Psoas muscle (tissue), 7 donors: ENCODE measurements at regions not wholly inside any gene's neighbourhood (a gene's known extent, or its start where the extent isn't known, plus 50 kb on each side); places are given as distances from the start of the nearest gene placed in this dataset.

Source experiments
- ATAC-seq, 4 donors: fragments of 200-7000 bp; cut with Tn5 transposase; one replicate each; pipeline ENCODE4 v1.9.1; 2020; ENCODE audit warnings: moderate library complexity in 3 of 4, mild to moderate bottlenecking in 2 of 4
- DNase-seq, 2 donors: peaks; one replicate each; pipeline ENCODE4 v3.0.0-alpha.2; 2020
- H3K27ac ChIP-seq: fragments of 200-600 bp; one replicate; pipeline ENCODE4 v1.8.0; 2022
- H3K27me3 ChIP-seq, 3 donors: fragments of 200-600 bp in 1 of 3; one replicate each; pipeline versions ENCODE4 v1.6.1 to v1.8.0; 2013 to 2022; ENCODE audit warnings: low read length in 2 of 3, mild to moderate bottlenecking in 2 of 3, moderate library complexity in 1 of 3; ENCODE audit not compliant: insufficient read depth in 3 of 3
- H3K36me3 ChIP-seq, 2 donors: fragments of 200-600 bp in 1 of 2; one replicate each; pipeline versions ENCODE4 v1.6.1 to v1.8.0; 2013 to 2022; ENCODE audit warnings: low read depth in 1 of 2, mild to moderate bottlenecking in 1 of 2, moderate library complexity in 1 of 2; ENCODE audit not compliant: insufficient read depth in 1 of 2
- H3K4me1 ChIP-seq: fragments of 200-600 bp; one replicate; pipeline ENCODE4 v1.8.0; 2022
- H3K4me3 ChIP-seq: fragments of 200-600 bp; one replicate; pipeline ENCODE4 v1.8.0; 2022; ENCODE audit warnings: mild to moderate bottlenecking
- H3K9me3 ChIP-seq: fragments of 200-600 bp; one replicate; pipeline ENCODE4 v1.8.0; 2022
- CTCF ChIP-seq: fragments of 200-600 bp; IDR thresholded peaks from one replicate; pipeline ENCODE4 v1.8.0; 2022; ENCODE audit warnings: antibody characterized with exemption
- whole genome bisulfite sequencing, 3 donors: extraction: QIAGEN DNeasy Blood & Tissue Kit; methylation state at CpG; one replicate each; pipeline versions ENCODE4 v1.1.6 to v1.1.7; 2013; 5-methylcytosine and 5-hydroxymethylcytosine counted together
- intact Hi-C, 2 donors: fragments of 100-400 bp; cut with DNase I; formaldehyde crosslinking; loops; one replicate each; pipeline versions ENCODE4 v1.11.0 to v1.14.2; 2022
- donor health status: healthy with polysubstance abuse.
- donor health status: DM: no; HTN: no; CAD: no; lungs with moderate emphysema.
- donor health status: Bipolar disorder and iron deficiency.
- donor health status: healthy.
- donor health status: DM: yes; HTN: yes; CAD: no.
- donor health status: DM: no; HTN: no; CAD: no.
- donor health status: DM: yes; HTN: yes; CAD: no.

- ATAC-seq (peak; percentile 92 to 95 (median 92)), DNase-seq (peak; percentile 73 to 92)
- intact Hi-C loops = loop anchor here (5.0 to 10.0 kb wide), 2 partner anchors 251 to 398 kb away; partner anchors contain the start of gene FGGY (in 1 of the 2)
- H3K27me3 ChIP-seq = no peaks in the 10 kb centered on the region
- no peaks in the 10 kb centered on the region for H3K36me3 ChIP-seq
- H3K4me1 ChIP-seq = peaks cover 87% of the 10 kb centered on the region
- TF ChIP-seq CTCF = no peak
- H3K27ac ChIP-seq = peak overlapping the region; percentile 95
- H3K9me3 ChIP-seq = no peaks in the 10 kb centered on the region
- no peak overlapping the region for H3K4me3 ChIP-seq
- 12 to 19% (median 16%) methylated on average over 8 of the region's 8 CpGs for WGBS, 3 donors
These were observed 112.7 kb upstream of the JUN start for GRCh38 chr1:58896246-58897183.

GRCh38 chr1:58898739-58899586 is 115.1 kb upstream of the JUN start:
- Histone ChIP-seq H3K4me1 (peaks cover 89% of the 10 kb centered on the region), H3K4me3 (no peak overlapping the region), H3K27ac (peak overlapping the region; percentile 95), H3K36me3 (no peaks in the 10 kb centered on the region), H3K9me3 (no peaks in the 10 kb centered on the region), H3K27me3 (no peaks in the 10 kb centered on the region)
- intact Hi-C loops = loop anchor here (5.0 to 10.0 kb wide), 2 partner anchors 248 to 396 kb away; partner anchors contain the start of gene FGGY (in 1 of the 2)
- ATAC-seq (no peak), DNase-seq (peak; percentile 34 to 65)
- WGBS, 3 donors = 20 to 31% (median 28%) methylated on average over 9 to 10 of the region's 10 CpGs
- TF ChIP-seq CTCF = no peak

DNA sequence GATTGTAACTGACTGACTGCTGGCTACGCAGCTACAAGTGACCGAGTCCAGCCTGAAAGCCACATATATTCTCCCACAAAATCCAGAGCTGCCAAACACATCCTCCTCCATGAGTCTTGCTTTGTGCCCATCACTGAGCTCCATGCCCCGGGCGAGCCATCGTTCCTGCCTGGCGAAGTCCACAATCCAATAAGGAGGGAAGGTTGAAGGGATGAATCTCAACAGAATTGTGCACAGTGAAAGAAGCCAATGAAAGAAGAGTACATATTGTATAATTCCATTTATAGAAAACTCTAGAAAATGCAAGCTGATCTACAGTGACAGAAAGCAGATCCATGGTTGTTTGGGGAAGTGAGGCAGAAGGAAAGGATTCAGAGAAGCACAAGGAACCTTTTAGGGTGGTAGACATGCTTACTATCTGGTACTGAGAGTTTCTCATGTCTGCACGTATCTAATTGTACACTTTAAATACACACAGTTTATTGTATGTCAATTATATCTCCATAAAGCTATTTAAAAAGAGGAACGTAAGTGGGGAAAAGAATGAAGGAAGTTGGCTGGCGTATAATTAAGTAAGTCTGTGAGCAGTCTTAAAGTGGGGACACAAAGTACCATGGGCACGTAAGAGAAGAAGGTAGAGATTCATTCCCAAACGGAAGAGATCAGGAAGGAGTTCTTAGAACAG is 115.9 kb upstream of the JUN start:
- intact Hi-C loops = loop anchor here (5.0 to 10.0 kb wide), 8 partner anchors 82 to 795 kb away; partner anchors contain the start of genes FGGY (in 2 of the 2) and JUN (in 1 of the 2)
- H3K9me3 ChIP-seq = no peaks in the 10 kb centered on the region
- no peaks in the 10 kb centered on the region for H3K27me3 ChIP-seq
- ATAC-seq (no peak), DNase-seq (no peak)
- peaks cover 85% of the 10 kb centered on the region for H3K4me1 ChIP-seq
- TF ChIP-seq CTCF = no peak
- WGBS, 3 donors = 55 to 81% (median 62%) methylated on average over 11 of the region's 11 CpGs
- H3K4me3 ChIP-seq = no peak overlapping the region
- H3K27ac ChIP-seq = peak overlapping the region; percentile 95
- H3K36me3 ChIP-seq = no peaks in the 10 kb centered on the region

DNA sequence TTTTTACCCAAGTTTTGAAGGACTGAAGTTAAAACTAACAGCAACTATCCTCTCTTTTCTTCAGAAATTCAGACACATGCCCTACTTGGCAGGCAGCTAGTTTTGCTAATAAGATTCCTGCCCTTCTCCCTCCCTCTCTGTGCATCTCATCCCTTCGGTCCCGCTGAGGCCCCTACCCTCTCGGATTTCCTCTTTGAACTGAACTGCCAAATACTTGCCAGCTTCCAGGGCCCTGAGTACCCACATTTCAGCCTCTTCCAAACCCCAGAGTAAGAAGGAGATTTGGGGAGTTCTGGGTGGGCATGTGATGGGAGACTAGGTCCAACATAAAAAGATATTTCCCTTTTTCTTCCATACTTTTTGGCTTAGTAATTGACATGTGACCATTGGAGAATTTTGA is 116.5 kb upstream of the JUN start:
- Histone ChIP-seq H3K4me1 (peaks cover 79% of the 10 kb centered on the region), H3K27ac (peak overlapping the region; percentile 95), H3K9me3 (no peaks in the 10 kb centered on the region), H3K4me3 (no peak overlapping the region), H3K36me3 (no peaks in the 10 kb centered on the region), H3K27me3 (no peaks in the 10 kb centered on the region)
- intact Hi-C loops = loop anchor here (5.0 to 10.0 kb wide), 6 partner anchors 83 to 794 kb away; partner anchors contain the start of genes FGGY (in 1 of the 2) and JUN (in 1 of the 2)
- no peak for TF ChIP-seq CTCF
- WGBS, 3 donors = 16 to 26% (median 23%) methylated on average over 3 of the region's 3 CpGs
- ATAC-seq = no peak
- DNase-seq = no peak
